CD4-positive, alpha-beta T cell treated with Interleukin-12 subunit alpha and Interleukin-12 subunit beta, for 1 hour (primary cell): ENCODE measurements at regions not wholly inside any gene's neighbourhood (a gene's known extent, or its start where the extent isn't known, plus 50 kb on each side); places are given as distances from the start of the nearest gene placed in this dataset.

Experiments
- DNase-seq: peaks from one replicate; pipeline ENCODE4 v3.0.0-alpha.2; 2020

GRCh38 chr6:149184523-149184922, 133.0 kb upstream of the TAB2 start:
- DNase-seq = no peak

GRCh38 chr6:149185799-149186357, 131.6 kb upstream of the TAB2 start:
- no peak for DNase-seq

- no peak for DNase-seq
These were observed 130.6 kb upstream of the TAB2 start for GRCh38 chr6:149186873-149187272.

- peak; percentile 55 for DNase-seq
These were observed 127.2 kb upstream of the TAB2 start for GRCh38 chr6:149190224-149190831.

GRCh38 chr6:149194820-149195558, 122.5 kb upstream of the TAB2 start:
- no peak for DNase-seq

GRCh38 chr6:149196091-149196490, 121.4 kb upstream of the TAB2 start:
- no peak for DNase-seq

- no peak for DNase-seq
These were observed 120.0 kb upstream of the TAB2 start for GRCh38 chr6:149197482-149197881.

- no peak for DNase-seq
These were observed 119.2 kb upstream of the TAB2 start for GRCh38 chr6:149198265-149198664.

- DNase-seq = no peak
These were observed 117.1 kb upstream of the TAB2 start for GRCh38 chr6:149200282-149200945.

GRCh38 chr6:149201068-149201655, 116.3 kb upstream of the TAB2 start:
- no peak for DNase-seq

GRCh38 chr6:149202100-149202499, 115.4 kb upstream of the TAB2 start:
- DNase-seq = no peak

GRCh38 chr6:149202952-149203351, 114.6 kb upstream of the TAB2 start:
- no peak for DNase-seq

- DNase-seq = no peak
These were observed 114.0 kb upstream of the TAB2 start for GRCh38 chr6:149203509-149203908.

GRCh38 chr6:149208134-149208601, 109.3 kb upstream of the TAB2 start:
- DNase-seq = no peak

GRCh38 chr6:149209871-149210775, 107.4 kb upstream of the TAB2 start:
- DNase-seq = peak; percentile 45

GRCh38 chr6:149211046-149211571, 106.4 kb upstream of the TAB2 start:
- DNase-seq = peak; percentile 32

GRCh38 chr6:149212206-149212605, 105.3 kb upstream of the TAB2 start:
- no peak for DNase-seq

GRCh38 chr6:149212892-149213801, 104.4 kb upstream of the TAB2 start:
- DNase-seq = no peak

GRCh38 chr6:149213829-149214228, 103.7 kb upstream of the TAB2 start:
- DNase-seq = no peak

- no peak for DNase-seq
These were observed 101.1 kb upstream of the TAB2 start for GRCh38 chr6:149216459-149216858.

- no peak for DNase-seq
These were observed 100.0 kb upstream of the TAB2 start for GRCh38 chr6:149217466-149217888.
